Testis (tissue), 2 donors: ENCODE measurements at regions not wholly inside any gene's neighbourhood (a gene's known extent, or its start where the extent isn't known, plus 50 kb on each side); places are given as distances from the start of the nearest gene placed in this dataset.
"Not testable (repeated sequence)": the region's sequence is repeated elsewhere in the genome, so short reads cannot be mapped to it uniquely, and the experiment has no call there.

ENCODE experiments used
- DNase-seq: peaks from one replicate; pipeline ENCODE4 v3.0.0-alpha.2; 2019
- H3K27ac ChIP-seq, 2 donors: fragments of 200-600 bp; sonication (generic); one replicate each; pipeline ENCODE4 v1.5.1; 2019
- H3K27me3 ChIP-seq: fragments of 200-600 bp; sonication (generic); one replicate; pipeline ENCODE4 v1.5.1; 2019
- H3K36me3 ChIP-seq: fragments of 200-600 bp; sonication (generic); one replicate; pipeline ENCODE4 v1.5.1; 2017; ENCODE audit warnings: low read depth; ENCODE audit errors: missing control alignments
- H3K4me1 ChIP-seq: fragments of 200-600 bp; sonication (generic); one replicate; pipeline ENCODE4 v1.5.1; 2019
- H3K4me3 ChIP-seq, 2 donors: fragments of 200-600 bp; sonication (generic); one replicate each; pipeline ENCODE4 v1.5.1; 2017 to 2019
- H3K9me3 ChIP-seq: fragments of 200-600 bp; sonication (generic); one replicate; pipeline ENCODE4 v1.5.1; 2017
- POLR2A ChIP-seq: fragments of 450-650 bp; IDR thresholded peaks from one replicate; pipeline ENCODE4 v1.6.1; 2017; ENCODE audit warnings: antibody characterized with exemption, mild to moderate bottlenecking, moderate library complexity
- WGBS, 2 donors: methylation state at CpG; one replicate each; pipeline ENCODE4 v1.1.5; 2018; 5-methylcytosine and 5-hydroxymethylcytosine counted together
- intact Hi-C: fragments of 100-400 bp; cut with DNase I; formaldehyde crosslinking; loops from one replicate; pipeline ENCODE4 v1.15.1; 2023; ENCODE audit warnings: low total_unique reads
- TF ChIP-seq, protein P1 (sequence below), 3 experiments: fragments of 450-650 bp in 2 of 3; fragments of 200-600 bp in 1 of 3; sonication (generic) in 1 of 3; IDR thresholded peaks; one replicate each; pipeline ENCODE4 v1.5.1; 2016 to 2019; ENCODE audit warnings: antibody characterized with exemption in 3 of 3, mild to moderate bottlenecking in 2 of 3, moderate library complexity in 1 of 3

DNA sequence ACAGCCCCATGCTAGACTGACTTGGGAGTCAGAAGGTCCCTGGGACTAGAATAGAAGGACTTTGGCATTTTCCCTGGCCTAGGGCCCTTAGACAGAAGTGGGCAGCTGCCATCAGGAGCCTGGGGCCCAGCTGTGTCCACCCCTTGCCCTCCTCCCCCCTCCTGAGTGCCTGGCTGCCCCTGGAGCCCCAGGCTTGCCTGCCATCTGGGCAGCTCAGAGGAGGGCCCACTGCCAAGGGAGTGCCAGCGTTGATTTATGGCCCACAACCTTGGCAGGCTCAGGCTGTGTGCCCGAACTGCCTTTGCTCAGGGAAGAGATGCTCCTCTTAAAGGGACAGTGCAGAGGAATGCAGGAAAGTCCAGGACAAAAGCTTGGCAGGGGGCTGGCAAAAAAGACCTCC lies 439.1 kb downstream of the SPATA31A7 start:
- WGBS, 2 donors: 33% methylated on average over 1 of the region's 2 CpGs; no CpG with 5 or more reads in 1 of the 2 donors
- DNase-seq: peak; percentile 14
- H3K4me1 ChIP-seq, H3K4me3 ChIP-seq, H3K9me3 ChIP-seq, intact Hi-C loops, H3K27me3 ChIP-seq, H3K36me3 ChIP-seq, H3K27ac ChIP-seq: not testable (repeated sequence)

DNA sequence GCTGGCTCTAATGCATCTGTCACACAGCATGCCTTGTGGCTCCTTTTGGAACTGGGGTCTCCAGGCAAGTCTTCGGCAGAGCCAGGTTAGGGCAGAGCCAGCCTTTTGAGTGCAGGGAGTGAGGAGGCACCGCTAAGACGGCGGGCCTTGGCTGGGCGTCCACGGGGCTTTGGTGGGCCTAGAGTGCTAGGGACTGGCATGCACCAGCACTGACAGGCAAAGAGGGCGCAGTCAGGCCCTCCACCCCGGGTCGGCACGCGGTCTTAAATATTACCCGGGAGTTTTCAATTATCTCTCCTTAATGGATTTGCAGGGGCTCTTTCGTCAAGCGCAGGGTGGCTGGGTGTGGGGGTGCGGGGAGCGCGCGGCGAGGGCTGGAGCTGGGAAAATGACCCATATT lies 444.4 kb downstream of the SPATA31A7 start:
- intact Hi-C loops: no loop called here
- no peak overlapping the region for H3K27ac ChIP-seq
- no peaks in the 10 kb centered on the region for H3K4me1 ChIP-seq
- TF ChIP-seq, protein P1, sequence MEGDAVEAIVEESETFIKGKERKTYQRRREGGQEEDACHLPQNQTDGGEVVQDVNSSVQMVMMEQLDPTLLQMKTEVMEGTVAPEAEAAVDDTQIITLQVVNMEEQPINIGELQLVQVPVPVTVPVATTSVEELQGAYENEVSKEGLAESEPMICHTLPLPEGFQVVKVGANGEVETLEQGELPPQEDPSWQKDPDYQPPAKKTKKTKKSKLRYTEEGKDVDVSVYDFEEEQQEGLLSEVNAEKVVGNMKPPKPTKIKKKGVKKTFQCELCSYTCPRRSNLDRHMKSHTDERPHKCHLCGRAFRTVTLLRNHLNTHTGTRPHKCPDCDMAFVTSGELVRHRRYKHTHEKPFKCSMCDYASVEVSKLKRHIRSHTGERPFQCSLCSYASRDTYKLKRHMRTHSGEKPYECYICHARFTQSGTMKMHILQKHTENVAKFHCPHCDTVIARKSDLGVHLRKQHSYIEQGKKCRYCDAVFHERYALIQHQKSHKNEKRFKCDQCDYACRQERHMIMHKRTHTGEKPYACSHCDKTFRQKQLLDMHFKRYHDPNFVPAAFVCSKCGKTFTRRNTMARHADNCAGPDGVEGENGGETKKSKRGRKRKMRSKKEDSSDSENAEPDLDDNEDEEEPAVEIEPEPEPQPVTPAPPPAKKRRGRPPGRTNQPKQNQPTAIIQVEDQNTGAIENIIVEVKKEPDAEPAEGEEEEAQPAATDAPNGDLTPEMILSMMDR (IDR thresholded peaks at IDR 0.05): no peak
- TF ChIP-seq POLR2A: no peak
- no peak for DNase-seq
- no peaks in the 10 kb centered on the region for H3K27me3 ChIP-seq
- H3K4me3 ChIP-seq: no peak overlapping the region
- H3K36me3 ChIP-seq: no peaks in the 10 kb centered on the region
- WGBS, 2 donors: 76 to 79% methylated on average over 11 to 19 of the region's 19 CpGs
- no peaks in the 10 kb centered on the region for H3K9me3 ChIP-seq

DNA sequence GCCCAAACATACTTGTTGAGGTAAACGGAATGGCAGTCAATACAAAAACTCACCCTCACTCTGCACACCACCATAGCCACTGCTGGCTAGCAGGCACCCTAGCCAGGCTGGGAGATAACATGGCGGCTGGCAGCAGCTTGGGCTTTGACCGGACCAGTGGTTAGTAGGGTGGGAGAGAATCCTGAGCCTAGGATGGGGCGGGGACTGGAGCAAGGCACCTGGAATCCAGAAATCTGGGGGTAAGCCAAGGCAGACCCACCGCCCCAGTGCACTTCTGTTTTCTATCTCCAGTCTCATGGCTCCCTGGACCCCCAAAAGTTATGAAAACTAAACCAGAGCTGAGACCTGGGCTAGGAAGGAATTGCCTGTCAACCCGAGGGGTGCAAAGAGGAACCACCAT lies 474.4 kb downstream of the SPATA31A7 start:
- H3K36me3 ChIP-seq, DNase-seq, H3K9me3 ChIP-seq, H3K27ac ChIP-seq, H3K4me1 ChIP-seq, H3K4me3 ChIP-seq, intact Hi-C loops, H3K27me3 ChIP-seq: not testable (repeated sequence)
- 73 to 75% methylated on average over 5 to 6 of the region's 6 CpGs for WGBS, 2 donors

DNA sequence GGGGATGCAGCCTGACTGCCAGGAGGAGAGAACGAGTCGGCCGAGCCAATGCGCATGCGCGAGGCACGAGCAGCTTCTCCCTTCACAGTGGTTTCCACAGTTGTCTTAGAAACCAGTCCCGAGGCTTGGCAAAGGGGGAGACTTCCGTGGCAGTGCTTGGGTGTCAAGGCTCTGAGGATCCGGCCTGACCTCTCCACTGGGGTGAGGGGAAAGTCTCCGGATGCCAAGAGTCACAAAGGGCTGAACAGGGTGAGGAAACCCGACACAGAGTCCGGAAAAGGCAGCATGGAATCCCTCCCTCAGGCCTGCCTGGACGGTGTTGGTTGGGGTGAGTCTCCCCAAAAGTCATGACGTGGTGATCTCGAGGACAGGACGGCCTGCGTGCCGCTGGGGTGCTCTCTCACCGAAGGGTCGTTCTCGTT lies 475.5 kb downstream of the SPATA31A7 start:
- peak; percentile 19 for DNase-seq
- 51 to 65% methylated on average over 21 to 22 of the region's 22 CpGs for WGBS, 2 donors
- no peak for TF ChIP-seq POLR2A
- TF ChIP-seq, protein P1 (IDR thresholded peaks at IDR 0.05): no peak

DNA sequence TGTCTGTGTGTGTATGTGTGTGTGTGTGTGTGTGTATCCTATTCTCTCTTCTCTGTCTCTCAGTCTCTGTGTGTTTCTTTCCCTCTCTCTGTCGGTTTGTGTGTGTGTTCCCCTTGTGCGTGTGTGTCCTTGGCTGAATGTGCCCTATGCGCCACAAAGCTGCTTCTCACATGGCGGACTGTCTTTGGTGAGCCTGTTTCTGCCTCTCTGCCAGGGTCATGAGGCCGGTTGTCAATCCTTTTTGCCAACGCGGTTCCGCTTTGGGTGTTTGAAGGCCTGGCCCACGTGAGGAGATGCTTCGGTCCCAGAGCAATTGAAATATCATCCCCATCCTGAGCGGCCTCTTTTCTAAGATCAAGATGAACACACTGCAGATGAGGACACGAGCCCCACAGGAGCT lies 476.0 kb downstream of the SPATA31A7 start:
- TF ChIP-seq, protein P1 (IDR thresholded peaks at IDR 0.05): no peak
- TF ChIP-seq POLR2A: no peak
- intact Hi-C loops: no loop called here
- DNase-seq: no peak

More for the DNA sequence above, 475.5 kb downstream of the SPATA31A7 start:
- no peaks in the 10 kb centered on the region for H3K4me1 ChIP-seq
- H3K27me3 ChIP-seq: no peaks in the 10 kb centered on the region
- intact Hi-C loops: no loop called here
- no peak overlapping the region for H3K27ac ChIP-seq
- no peaks in the 10 kb centered on the region for H3K9me3 ChIP-seq
- H3K36me3 ChIP-seq: no peaks in the 10 kb centered on the region
- no peak overlapping the region for H3K4me3 ChIP-seq

DNA sequence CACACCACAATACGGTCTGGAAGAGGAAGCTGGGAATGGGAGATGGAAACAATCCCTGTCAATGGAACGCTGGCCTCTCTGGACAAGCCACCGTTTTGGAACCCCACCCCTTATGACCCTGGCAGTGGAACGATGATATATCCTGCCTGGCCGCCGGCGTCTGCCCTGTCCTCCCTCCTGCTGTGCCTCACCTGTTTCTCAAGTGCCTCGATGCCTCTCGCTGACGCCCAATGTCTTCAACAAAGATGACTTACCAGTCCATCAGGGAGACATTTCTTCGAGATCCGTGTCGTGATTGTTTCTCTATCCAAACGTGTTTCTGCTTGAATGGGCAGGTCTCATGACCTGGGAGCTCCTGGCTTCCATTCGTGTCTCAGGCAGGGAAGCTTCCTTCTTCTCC lies 476.5 kb downstream of the SPATA31A7 start:
- 61 to 67% methylated on average over 15 of the region's 15 CpGs for WGBS, 2 donors
- intact Hi-C loops: no loop called here
- peak; percentile 5 for DNase-seq

More for the DNA sequence above, 476.0 kb downstream of the SPATA31A7 start:
- Histone ChIP-seq H3K27ac (no peak overlapping the region), H3K4me3 (no peak overlapping the region), H3K36me3 (no peaks in the 10 kb centered on the region), H3K4me1 (no peaks in the 10 kb centered on the region), H3K9me3 (no peaks in the 10 kb centered on the region), H3K27me3 (no peaks in the 10 kb centered on the region)
- WGBS, 2 donors: 43 to 72% methylated on average over 4 to 12 of the region's 12 CpGs

More for the DNA sequence above, 476.5 kb downstream of the SPATA31A7 start:
- Histone ChIP-seq H3K27ac (no peak overlapping the region), H3K4me3 (no peak overlapping the region), H3K36me3 (no peaks in the 10 kb centered on the region), H3K9me3 (no peaks in the 10 kb centered on the region), H3K4me1 (no peaks in the 10 kb centered on the region), H3K27me3 (no peaks in the 10 kb centered on the region)
- no peak for TF ChIP-seq POLR2A
- TF ChIP-seq, protein P1 (IDR thresholded peaks at IDR 0.05): no peak
